Left colon (tissue), 2 donors: ENCODE measurements at regions not wholly inside any gene's neighbourhood (a gene's known extent, or its start where the extent isn't known, plus 50 kb on each side); places are given as distances from the start of the nearest gene placed in this dataset.

Experiments
- ATAC-seq: fragments of 200-7000 bp; cut with Tn5 transposase; one replicate; pipeline ENCODE4 v1.9.1; 2020; ENCODE audit warnings: mild to moderate bottlenecking, moderate library complexity
- DNase-seq, 2 donors: peaks; one replicate each; pipeline ENCODE4 v3.0.0-alpha.2; 2020
- intact Hi-C, 2 donors: fragments of 100-400 bp; cut with DNase I in 1 of 2; cut with micrococcal nuclease in 1 of 2; formaldehyde crosslinking; loops; one replicate each; pipeline versions ENCODE4 v1.11.2 to v1.14.0; 2022; cut with DNase I, micrococcal nuclease
- donor health status: DM: no; HTN: no; CAD: no.
- donor health status: DM: yes; HTN: yes; CAD: no.

GRCh38 chr5:3269395-3270169, 326.1 kb upstream of the IRX1 start:
- DNase-seq: no peak
- ATAC-seq: no peak
- intact Hi-C loops: no loop called here

GRCh38 chr5:3268760-3269330, 326.8 kb upstream of the IRX1 start:
- ATAC-seq (no peak), DNase-seq (no peak)
- intact Hi-C loops: no loop called here

- intact Hi-C loops: no loop called here
- DNase-seq: no peak
- no peak for ATAC-seq
Observed at GRCh38 chr5:3266861-3267260, 328.8 kb upstream of the IRX1 start.

GRCh38 chr5:3265936-3266335, 329.7 kb upstream of the IRX1 start:
- ATAC-seq (no peak), DNase-seq (no peak)
- intact Hi-C loops: no loop called here

- ATAC-seq (no peak), DNase-seq (no peak)
- intact Hi-C loops: no loop called here
Observed at GRCh38 chr5:3265131-3265885, 330.3 kb upstream of the IRX1 start.

- intact Hi-C loops: no loop called here
- ATAC-seq: no peak
- DNase-seq: no peak
Observed at GRCh38 chr5:3262451-3262850, 333.2 kb upstream of the IRX1 start.

GRCh38 chr5:3261081-3261480, 334.6 kb upstream of the IRX1 start:
- ATAC-seq: no peak
- DNase-seq: no peak
- intact Hi-C loops: no loop called here

- ATAC-seq: no peak
- intact Hi-C loops: no loop called here
- DNase-seq: no peak
Observed at GRCh38 chr5:3258050-3258449, 337.6 kb upstream of the IRX1 start.

GRCh38 chr5:3252235-3252634, 343.4 kb upstream of the IRX1 start:
- DNase-seq (no peak), ATAC-seq (no peak)
- intact Hi-C loops: no loop called here

- ATAC-seq (no peak), DNase-seq (no peak)
- intact Hi-C loops: no loop called here
Observed at GRCh38 chr5:3251784-3252183, 343.8 kb upstream of the IRX1 start.

GRCh38 chr5:3249401-3249800, 346.2 kb upstream of the IRX1 start:
- ATAC-seq (no peak), DNase-seq (no peak)
- intact Hi-C loops: no loop called here

- ATAC-seq (no peak), DNase-seq (no peak)
- intact Hi-C loops: no loop called here
Observed at GRCh38 chr5:3237276-3237868, 358.3 kb upstream of the IRX1 start.

GRCh38 chr5:3234566-3234965, 361.1 kb upstream of the IRX1 start:
- intact Hi-C loops: no loop called here

GRCh38 chr5:3230941-3231340, 364.7 kb upstream of the IRX1 start:
- intact Hi-C loops: no loop called here
- ATAC-seq (no peak), DNase-seq (no peak)

More at GRCh38 chr5:3234566-3234965, 361.1 kb upstream of the IRX1 start:
- no peak for ATAC-seq
- DNase-seq: no peak

- DNase-seq (no peak), ATAC-seq (no peak)
- intact Hi-C loops: no loop called here
Observed at GRCh38 chr5:3230254-3230653, 365.4 kb upstream of the IRX1 start.

GRCh38 chr5:3226196-3226920, 369.3 kb upstream of the IRX1 start:
- intact Hi-C loops: no loop called here
- no peak for ATAC-seq
- DNase-seq: no peak

- no peak for ATAC-seq
- intact Hi-C loops: no loop called here
- DNase-seq: no peak
Observed at GRCh38 chr5:3225201-3225960, 370.3 kb upstream of the IRX1 start.

- no peak for ATAC-seq
- no peak for DNase-seq
- intact Hi-C loops: no loop called here
Observed at GRCh38 chr5:3222924-3223323, 372.7 kb upstream of the IRX1 start.

GRCh38 chr5:3221432-3221831, 374.2 kb upstream of the IRX1 start:
- no peak for DNase-seq
- no peak for ATAC-seq
- intact Hi-C loops: no loop called here
